SK-N-DZ (cell line): ENCODE measurements at regions not wholly inside any gene's neighbourhood (a gene's known extent, or its start where the extent isn't known, plus 50 kb on each side); places are given as distances from the start of the nearest gene placed in this dataset.
"Not testable (repeated sequence)": the region's sequence is repeated elsewhere in the genome, so short reads cannot be mapped to it uniquely, and the experiment has no call there.

Experiments
- DNase-seq: peaks from one replicate; pipeline ENCODE4 v3.0.0-alpha.2; 2015; ENCODE audit warnings: low spot score
- small RNA-seq, 2 experiments: library from RNA; depleted of rRNA; stranded (forward); fragments of <200 nt; gene quantifications; one replicate each; pipeline ENCODE3, GENCODE V24; 2014

DNA sequence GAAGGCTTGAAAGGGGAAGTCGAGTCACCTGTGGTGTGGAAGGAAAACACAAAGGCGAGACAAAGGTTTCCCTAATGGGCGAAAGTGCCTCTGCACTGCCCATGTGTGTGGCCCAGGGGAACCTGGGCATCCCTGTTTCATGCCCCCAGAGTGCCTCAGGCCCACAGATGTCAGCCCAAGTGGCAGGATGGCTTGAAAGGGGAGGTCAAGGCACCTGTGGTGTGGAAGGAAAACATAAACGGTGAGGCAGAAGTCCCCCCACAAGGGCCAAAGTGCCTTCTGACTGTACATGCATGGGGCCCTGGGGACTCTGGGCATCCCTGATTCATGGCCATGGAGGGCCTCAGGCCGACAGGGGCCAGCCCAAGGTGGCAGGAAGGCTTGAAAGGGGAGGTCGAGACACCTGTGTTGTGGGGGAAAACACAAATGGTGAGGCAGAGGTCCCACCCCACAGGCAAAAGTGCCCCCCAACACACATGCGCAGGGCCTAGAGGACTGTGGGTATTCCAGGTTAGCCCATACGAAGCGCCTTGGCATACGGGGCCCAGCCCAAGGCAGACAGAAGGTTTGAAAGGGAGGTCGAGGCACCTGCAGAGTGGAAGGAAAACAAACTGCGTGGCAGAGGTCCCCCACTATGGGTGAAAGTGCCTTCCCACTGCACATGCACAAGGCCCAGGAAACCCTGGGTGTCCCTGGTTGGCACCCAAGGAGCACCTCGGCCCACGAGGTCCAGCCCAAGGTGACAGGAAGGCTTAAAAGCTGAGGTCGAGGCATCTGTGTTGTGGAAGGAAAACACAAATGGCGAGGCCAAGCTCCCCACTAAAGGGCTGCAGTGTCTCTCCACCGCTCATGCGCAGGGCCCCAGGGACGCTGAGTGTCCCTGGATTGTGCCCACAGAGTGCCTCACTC lies 382.3 kb downstream of the ALG10 start:
- no peak for DNase-seq

DNA sequence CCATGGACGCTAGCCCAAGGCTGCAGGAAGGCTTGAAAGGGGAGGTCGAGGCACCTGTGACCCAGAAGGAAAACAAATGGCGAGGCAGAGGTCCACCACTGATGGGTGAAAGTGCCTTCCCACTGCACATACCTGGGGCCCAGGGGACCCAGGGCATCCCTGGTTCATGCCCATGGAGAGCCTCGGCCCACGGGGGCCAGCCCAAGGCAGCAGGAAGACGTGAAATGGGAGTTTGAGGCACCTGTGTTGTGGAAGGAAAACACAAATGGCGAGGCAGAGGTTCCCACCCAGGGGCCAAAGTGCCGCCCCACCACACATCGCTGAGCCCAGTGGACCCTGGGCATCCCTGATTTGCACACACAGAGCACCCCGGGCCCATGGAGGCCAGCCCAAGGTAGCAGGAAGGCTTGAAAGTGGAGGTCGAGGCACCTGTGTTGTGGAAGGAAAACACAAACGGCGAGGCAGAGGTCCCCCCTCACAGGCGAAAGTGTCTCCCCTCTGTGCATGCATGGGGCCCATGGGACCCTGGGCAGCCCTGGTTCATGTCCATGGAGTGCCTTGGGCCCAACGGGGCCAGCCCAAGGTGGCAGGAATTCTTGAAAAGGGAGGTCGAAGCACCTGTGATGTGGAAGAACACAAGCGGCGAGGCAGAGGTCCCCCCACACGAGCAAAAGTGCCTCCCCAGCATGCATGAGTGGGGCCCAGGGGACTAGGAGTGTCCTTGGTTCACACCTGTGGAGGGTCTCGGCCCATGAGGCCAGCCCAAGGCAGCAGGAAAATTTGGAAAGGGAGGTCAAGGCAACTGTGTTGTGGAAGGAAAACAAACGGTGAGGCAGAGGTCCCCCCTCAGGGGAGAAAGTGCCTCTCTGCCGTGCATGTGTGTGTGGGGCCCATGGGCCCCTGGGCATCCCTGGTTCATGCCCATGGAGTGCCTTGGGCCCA lies 383.3 kb downstream of the ALG10 start:
- DNase-seq, result no peak

DNA sequence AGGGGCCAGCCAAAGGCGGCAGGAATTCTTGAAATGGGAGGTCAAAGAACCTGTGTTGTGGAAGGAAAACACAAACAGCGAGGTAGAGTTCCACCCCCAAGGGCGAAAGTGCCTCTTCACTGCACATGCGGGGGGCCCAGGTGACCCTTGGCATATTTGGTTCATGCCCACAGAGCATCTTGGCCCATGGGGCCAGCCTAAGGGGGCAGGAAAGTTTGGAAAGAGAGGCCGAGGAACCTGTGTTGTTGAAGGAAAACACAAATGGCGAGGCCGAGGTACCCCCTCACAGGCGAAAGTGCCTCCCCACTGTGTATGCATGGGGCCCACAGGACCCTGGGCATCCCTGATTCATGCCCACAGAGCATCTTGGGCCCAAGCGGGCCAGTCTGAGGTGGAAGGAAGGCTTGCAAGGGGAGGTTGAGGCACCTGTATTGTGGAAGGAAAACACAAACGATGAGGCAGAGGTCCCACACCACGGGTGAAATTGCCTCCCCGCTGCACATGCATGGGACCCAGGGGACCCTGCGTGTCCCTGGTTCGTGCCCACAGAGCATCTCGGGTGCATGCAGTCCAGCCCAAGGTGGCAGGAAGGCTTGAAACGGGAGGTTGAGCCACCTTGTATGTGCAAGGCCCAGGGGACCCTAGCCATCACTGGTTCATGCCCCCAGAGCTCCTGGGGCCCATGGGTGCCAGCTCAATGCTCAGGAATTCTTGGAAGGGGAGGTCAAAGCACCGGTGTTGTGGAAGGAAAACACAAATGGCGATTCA lies 384.1 kb downstream of the ALG10 start:
- DNase-seq, result no peak

DNA sequence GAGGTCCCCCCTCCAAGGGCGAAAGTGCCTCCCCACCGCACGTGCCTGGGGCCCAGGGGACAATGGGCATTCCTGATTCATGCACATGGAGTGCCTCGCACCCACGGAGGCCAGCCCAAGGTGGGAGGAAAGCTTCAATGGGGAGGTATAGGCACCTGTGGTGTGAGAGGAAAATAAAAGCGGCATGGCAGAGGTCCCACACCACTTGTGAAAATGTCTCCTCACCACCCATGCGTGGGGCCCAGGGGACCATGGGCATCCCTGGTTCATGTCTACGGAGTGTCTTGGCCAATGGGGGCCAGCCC lies 384.7 kb downstream of the ALG10 start:
- no peak for DNase-seq

DNA sequence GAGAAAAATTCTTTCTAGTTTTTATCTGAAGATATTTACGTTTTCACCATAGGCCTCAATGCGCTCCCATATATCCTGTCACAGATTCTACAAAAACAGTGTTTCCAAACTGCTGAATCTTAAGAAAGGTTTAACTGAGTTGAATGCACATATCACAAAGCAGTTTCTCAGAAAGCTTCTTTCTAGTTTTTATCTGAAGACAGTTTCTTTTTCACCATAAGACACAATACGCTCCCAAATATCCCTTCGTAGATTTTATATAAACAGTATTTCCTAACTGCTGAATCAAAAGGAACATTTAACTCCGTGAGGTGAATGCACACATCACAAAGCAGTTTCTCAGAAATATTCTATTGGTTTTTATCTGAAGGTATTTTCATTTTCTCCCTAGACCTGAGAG lies 385.5 kb downstream of the ALG10 start:
- no peak for DNase-seq

DNA sequence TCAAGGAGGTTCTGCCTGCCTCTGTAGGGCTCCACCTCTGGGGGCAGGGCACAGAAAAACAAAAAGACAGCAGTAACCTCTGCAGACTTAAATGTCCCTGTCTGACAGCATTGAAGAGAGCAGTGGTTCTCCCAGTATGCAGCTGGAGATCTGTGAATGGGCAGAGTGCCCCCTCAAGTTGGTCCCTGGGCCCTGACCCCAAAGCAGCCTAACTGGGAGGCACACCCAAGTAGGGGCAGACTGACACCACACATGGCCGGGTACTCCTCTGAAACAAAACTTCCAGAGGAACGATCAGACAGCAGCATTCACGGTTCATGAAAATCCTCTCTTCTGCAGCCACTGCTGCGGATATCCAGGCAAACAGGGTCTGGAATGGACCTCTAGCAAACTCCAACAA lies 409.2 kb downstream of the ALG10 start:
- not testable (repeated sequence) for DNase-seq

Small RNAs in the stretch of these regions (small RNA-seq; reads per million reads assigned to genes)
- gene RNA5SP357, result 0.68 to 0.89 reads per million in 2 experiments
